CD4-positive, alpha-beta T cell (primary cell): ENCODE measurements at regions not wholly inside any gene's neighbourhood (a gene's known extent, or its start where the extent isn't known, plus 50 kb on each side); places are given as distances from the start of the nearest gene placed in this dataset.

Experiments used
- ATAC-seq: fragments of 200-7000 bp; cut with Tn5 transposase; one replicate; pipeline ENCODE4 v1.10.0; 2022; ENCODE audit warnings: mild to moderate bottlenecking; ENCODE audit not compliant: poor library complexity
- CTCF ChIA-PET: fragments of 350-600 bp; sonication (Branson Sonifier 250); formaldehyde crosslinking; loops from one replicate; lab custom pipeline; 2021; ENCODE audit warnings: antibody characterized with exemption, inconsistent platforms; lab: Charles Lee
- POLR2A ChIA-PET: fragments of 350-600 bp; sonication (Branson Sonifier 250); formaldehyde crosslinking; loops from one replicate; lab custom pipeline; 2021; ENCODE audit warnings: antibody characterized with exemption, inconsistent platforms; lab: Charles Lee
- DNase-seq, 14 experiments: peaks; one replicate each; pipeline ENCODE4 v3.0.0-alpha.2; 2013 to 2020; ENCODE audit warnings: mixed read lengths in 2 of 14
- H3K27ac ChIP-seq, 2 donors: one replicate each; pipeline versions ENCODE4 v1.5.1 to v1.7.0; 2013; ENCODE audit warnings: low read length in 2 of 2, low read depth in 1 of 2, mild to moderate bottlenecking in 1 of 2
- H3K27me3 ChIP-seq, 2 experiments: 1 replicate in 1 of 2; 2 replicates in 1 of 2; pipeline versions ENCODE4 v1.6.1 to v1.7.0; 2013; ENCODE audit warnings: low read length in 2 of 2, control low read depth in 1 of 2, mild to moderate bottlenecking in 1 of 2, moderate library complexity in 1 of 2; ENCODE audit not compliant: insufficient read depth in 2 of 2, control insufficient read depth in 1 of 2
- H3K36me3 ChIP-seq: one replicate; pipeline ENCODE4 v1.6.1; 2013; ENCODE audit warnings: low read length, control low read depth; ENCODE audit not compliant: insufficient read depth
- H3K4me1 ChIP-seq: one replicate; pipeline ENCODE4 v1.6.1; 2013; ENCODE audit warnings: low read length, control low read depth; ENCODE audit not compliant: insufficient read depth
- H3K4me3 ChIP-seq: one replicate; pipeline ENCODE4 v1.5.1; 2013; ENCODE audit warnings: mild to moderate bottlenecking, low read length, moderate library complexity
- H3K9me3 ChIP-seq, 2 experiments: 1 replicate in 1 of 2; 2 replicates in 1 of 2; pipeline versions ENCODE4 v1.6.1 to v1.7.0; 2013; ENCODE audit warnings: low read length in 2 of 2, mild to moderate bottlenecking in 2 of 2, control low read depth in 1 of 2, moderate library complexity in 1 of 2; ENCODE audit not compliant: control insufficient read depth in 1 of 2, insufficient read depth in 1 of 2
- H3K27ac Mint-ChIP-seq: one replicate; pipeline ENCODE4 v1.8.0; 2020; ENCODE audit warnings: mixed read lengths
- H3K27me3 Mint-ChIP-seq: one replicate; pipeline ENCODE4 v1.8.0; 2021; ENCODE audit warnings: mixed read lengths
- H3K36me3 Mint-ChIP-seq: one replicate; pipeline ENCODE4 v1.8.0; 2021; ENCODE audit warnings: low read depth, mixed read lengths
- H3K4me1 Mint-ChIP-seq: one replicate; pipeline ENCODE4 v1.8.0; 2021; ENCODE audit warnings: low read depth, mixed read lengths
- H3K4me3 Mint-ChIP-seq: one replicate; pipeline ENCODE4 v1.8.0; 2020; ENCODE audit warnings: mild to moderate bottlenecking, mixed read lengths
- H3K9me3 Mint-ChIP-seq: one replicate; pipeline ENCODE4 v1.8.0; 2020; ENCODE audit warnings: mixed read lengths
- intact Hi-C, 2 experiments: fragments of 100-400 bp; cut with DNase I in 1 of 2; cut with micrococcal nuclease in 1 of 2; formaldehyde crosslinking; loops; one replicate each; pipeline versions ENCODE4 v1.15.1 to v1.9.0; 2023 to 2025; cut with DNase I, micrococcal nuclease
- TF ChIP-seq, protein P1 (sequence below): fragments of 200-600 bp; IDR thresholded peaks from one replicate; pipeline ENCODE4 v1.8.0; 2022; ENCODE audit warnings: antibody characterized with exemption, mild to moderate bottlenecking

DNA sequence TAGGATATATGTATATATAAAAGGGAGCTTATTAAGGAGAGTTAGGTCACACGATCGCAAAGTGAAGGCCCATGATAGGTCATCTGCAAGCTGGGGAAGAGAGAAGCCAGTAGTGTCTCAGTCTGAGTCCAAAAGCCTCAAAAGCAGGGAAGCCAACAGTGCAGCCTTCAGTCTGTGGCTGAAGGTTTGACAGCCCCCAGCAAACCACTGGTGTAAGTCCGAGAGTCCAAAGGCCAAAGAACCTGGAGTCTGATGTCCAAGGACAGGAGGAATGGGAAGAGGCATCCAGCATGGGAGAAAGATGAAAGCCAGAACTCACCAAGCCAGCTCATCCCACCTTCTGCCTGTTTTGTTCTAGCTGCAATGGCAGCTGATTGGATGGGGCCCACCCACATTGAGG, 88.9 kb upstream of the TBX20 start:
- Mint-ChIP-seq H3K36me3 (no peaks in the 10 kb centered on the region), H3K4me3 (no peak overlapping the region), H3K27ac (no peak overlapping the region), H3K9me3 (no peaks in the 10 kb centered on the region), H3K27me3 (peaks cover 13% of the 10 kb centered on the region), H3K4me1 (no peaks in the 10 kb centered on the region)
- DNase-seq (no peak), ATAC-seq (no peak)
- Histone ChIP-seq H3K9me3 (no peaks in the 10 kb centered on the region), H3K36me3 (no peaks in the 10 kb centered on the region), H3K4me1 (no peaks in the 10 kb centered on the region), H3K27ac (no peak overlapping the region), H3K27me3 (no peaks in the 10 kb centered on the region), H3K4me3 (no peak overlapping the region)
- TF ChIP-seq, protein P1, sequence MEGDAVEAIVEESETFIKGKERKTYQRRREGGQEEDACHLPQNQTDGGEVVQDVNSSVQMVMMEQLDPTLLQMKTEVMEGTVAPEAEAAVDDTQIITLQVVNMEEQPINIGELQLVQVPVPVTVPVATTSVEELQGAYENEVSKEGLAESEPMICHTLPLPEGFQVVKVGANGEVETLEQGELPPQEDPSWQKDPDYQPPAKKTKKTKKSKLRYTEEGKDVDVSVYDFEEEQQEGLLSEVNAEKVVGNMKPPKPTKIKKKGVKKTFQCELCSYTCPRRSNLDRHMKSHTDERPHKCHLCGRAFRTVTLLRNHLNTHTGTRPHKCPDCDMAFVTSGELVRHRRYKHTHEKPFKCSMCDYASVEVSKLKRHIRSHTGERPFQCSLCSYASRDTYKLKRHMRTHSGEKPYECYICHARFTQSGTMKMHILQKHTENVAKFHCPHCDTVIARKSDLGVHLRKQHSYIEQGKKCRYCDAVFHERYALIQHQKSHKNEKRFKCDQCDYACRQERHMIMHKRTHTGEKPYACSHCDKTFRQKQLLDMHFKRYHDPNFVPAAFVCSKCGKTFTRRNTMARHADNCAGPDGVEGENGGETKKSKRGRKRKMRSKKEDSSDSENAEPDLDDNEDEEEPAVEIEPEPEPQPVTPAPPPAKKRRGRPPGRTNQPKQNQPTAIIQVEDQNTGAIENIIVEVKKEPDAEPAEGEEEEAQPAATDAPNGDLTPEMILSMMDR = no peak
- ChIA-PET POLR2A (no interaction called here), CTCF (no interaction called here)
- intact Hi-C loops = no loop called here

- intact Hi-C loops = no loop called here
- TF ChIP-seq, protein P1 = no peak
- no peak overlapping the region for H3K27ac ChIP-seq
- Mint-ChIP-seq H3K27ac (no peak overlapping the region), H3K36me3 (no peaks in the 10 kb centered on the region), H3K27me3 (peaks cover 33% of the 10 kb centered on the region), H3K4me3 (no peak overlapping the region), H3K9me3 (no peaks in the 10 kb centered on the region), H3K4me1 (no peaks in the 10 kb centered on the region)
- H3K4me1 ChIP-seq = no peaks in the 10 kb centered on the region
- ChIA-PET CTCF (no interaction called here), POLR2A (no interaction called here)
- H3K36me3 ChIP-seq = no peaks in the 10 kb centered on the region
- no peak for DNase-seq
- H3K9me3 ChIP-seq = no peaks in the 10 kb centered on the region
- H3K27me3 ChIP-seq = no peaks in the 10 kb centered on the region
- no peak overlapping the region for H3K4me3 ChIP-seq
- ATAC-seq = no peak
Observed at GRCh38 chr7:35339811-35340210, 85.9 kb upstream of the TBX20 start.

DNA sequence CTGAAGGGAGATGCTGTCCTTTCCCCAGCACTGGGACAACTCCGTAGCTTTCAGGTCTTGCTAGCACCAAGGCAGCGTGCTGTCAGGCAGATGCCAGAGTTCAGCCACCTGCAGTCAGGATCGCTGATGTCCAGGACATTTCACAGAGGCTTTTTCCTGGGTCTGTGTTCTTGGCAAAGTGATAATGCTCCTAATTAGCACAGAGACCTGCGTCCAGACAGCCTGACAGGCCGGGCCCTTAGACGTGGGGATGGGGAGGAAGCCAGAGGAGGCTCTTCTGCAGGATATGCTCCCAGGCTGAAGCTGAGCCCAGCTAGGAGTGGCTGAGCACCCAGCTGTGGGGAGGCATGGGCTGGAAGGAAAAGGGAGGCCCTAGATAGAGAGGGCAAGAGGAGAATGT, 82.5 kb upstream of the TBX20 start:
- no peaks in the 10 kb centered on the region for H3K9me3 Mint-ChIP-seq
- H3K4me3 ChIP-seq = no peak overlapping the region
- H3K27me3 Mint-ChIP-seq = peaks cover 46% of the 10 kb centered on the region
- intact Hi-C loops = no loop called here
- H3K9me3 ChIP-seq = no peaks in the 10 kb centered on the region
- H3K27ac ChIP-seq = no peak overlapping the region
- peaks cover 0 to 5% of the 10 kb centered on the region in 2 experiments for H3K27me3 ChIP-seq
- H3K4me3 Mint-ChIP-seq = no peak overlapping the region
- POLR2A ChIA-PET = no interaction called here
- DNase-seq (no peak), ATAC-seq (no peak)
- H3K36me3 ChIP-seq = no peaks in the 10 kb centered on the region
- no peaks in the 10 kb centered on the region for H3K4me1 ChIP-seq
- TF ChIP-seq, protein P1 = no peak
- H3K36me3 Mint-ChIP-seq = no peaks in the 10 kb centered on the region
- H3K4me1 Mint-ChIP-seq = no peaks in the 10 kb centered on the region
- H3K27ac Mint-ChIP-seq = no peak overlapping the region
- CTCF ChIA-PET = no interaction called here
